GM18861 (cell line): ENCODE measurements at regions not wholly inside any gene's neighbourhood (a gene's known extent, or its start where the extent isn't known, plus 50 kb on each side); places are given as distances from the start of the nearest gene placed in this dataset.

Source experiments
- ATAC-seq: cut with Tn5 transposase; IDR thresholded peaks from one replicate; pipeline ENCODE4 v1.9.1; 2021; ENCODE audit not compliant: unreplicated experiment

DNA sequence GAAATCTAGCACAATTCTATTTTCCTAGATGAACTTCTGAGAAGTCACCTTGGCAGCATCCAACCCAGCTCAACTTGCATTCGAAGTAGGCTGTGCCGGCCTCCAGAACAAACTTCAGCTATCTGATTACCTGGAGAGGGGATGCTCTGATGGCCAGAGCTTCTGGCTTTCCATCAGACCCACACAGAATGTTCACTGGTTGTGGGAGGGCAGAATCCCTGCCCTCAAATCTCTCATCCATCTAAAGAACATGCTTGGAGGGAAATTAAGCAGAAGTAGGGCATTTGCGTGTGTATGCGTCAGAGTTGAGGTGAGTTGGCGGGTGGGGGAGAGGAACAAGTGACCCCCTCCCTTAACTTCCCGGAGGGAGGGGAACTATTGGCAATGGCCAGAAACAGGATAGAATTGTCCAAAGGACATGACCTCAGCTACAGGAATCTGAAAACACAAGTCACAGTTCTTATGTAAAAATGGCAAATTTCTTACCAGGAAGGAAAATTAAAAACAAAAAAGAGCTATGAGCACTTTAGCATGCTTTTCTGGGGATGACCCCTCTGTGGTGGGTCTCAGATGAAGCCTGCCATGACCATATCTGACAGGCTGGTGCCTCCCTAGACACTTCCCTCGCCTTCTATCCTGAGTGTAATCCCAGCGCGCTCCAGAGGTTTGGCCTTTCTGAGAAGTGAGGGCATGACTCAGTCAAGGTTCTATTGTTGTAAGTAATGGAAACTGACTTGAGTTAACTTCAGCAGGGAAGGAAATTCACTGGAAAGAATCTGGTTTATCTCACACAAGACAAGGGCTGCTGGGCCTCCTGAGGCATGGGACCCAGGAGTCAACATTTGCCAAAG, 278.8 kb downstream of the RPS24 start:
- no peak for ATAC-seq

DNA sequence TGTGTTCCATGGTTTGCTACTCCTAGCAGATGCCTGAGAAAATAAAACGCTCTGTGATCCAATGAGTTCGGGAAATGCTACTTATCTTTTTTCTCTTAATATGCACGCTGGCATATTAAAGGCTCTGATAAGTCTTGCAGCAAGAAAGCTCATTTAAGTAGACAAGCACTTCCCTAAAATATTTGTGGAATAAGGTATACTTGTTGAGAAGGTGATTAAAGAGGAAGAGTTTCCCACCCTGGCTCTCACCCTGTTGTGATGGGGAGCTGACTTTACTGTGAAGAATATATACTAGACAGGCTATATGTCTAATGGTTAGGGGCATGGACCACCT, 279.4 kb downstream of the RPS24 start:
- no peak for ATAC-seq

DNA sequence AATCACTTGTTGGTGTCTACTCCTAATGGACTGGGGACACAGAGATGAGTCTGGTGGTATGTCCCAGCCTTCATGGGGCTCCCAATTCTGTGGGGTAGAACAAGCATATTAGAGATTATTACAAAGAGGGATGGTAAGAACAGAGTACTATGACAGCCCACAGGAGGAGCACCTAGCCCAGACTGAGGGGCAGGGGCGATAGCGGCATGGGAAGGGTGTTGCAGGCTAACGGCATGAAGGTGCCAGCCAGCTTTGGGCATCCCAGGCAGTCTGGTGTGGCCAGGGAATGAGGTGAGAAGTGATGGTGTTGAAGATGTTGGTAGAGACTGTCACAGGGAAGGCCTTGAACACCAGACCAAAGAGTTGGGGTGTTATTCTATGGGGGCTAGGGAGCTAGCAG, 280.0 kb downstream of the RPS24 start:
- no peak for ATAC-seq

DNA sequence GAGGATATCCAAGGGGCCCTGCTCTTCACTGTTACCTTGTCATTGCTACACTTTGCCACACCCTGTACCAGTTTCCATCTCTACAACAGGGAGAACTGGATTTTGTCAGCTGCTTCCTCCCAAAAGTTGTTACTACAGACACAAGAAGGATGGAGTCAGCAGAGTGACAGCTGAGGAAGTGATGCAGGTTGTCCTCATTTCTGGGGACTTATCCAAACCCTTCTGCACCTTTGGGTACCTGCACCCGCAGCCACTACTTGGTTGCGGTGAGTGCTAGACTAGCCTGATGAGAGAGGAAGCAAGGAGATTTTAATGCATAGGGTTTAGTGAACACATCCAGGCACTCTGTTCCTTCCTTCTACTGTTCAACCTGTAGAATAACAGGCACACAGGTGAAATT, 281.0 kb downstream of the RPS24 start:
- no peak for ATAC-seq

DNA sequence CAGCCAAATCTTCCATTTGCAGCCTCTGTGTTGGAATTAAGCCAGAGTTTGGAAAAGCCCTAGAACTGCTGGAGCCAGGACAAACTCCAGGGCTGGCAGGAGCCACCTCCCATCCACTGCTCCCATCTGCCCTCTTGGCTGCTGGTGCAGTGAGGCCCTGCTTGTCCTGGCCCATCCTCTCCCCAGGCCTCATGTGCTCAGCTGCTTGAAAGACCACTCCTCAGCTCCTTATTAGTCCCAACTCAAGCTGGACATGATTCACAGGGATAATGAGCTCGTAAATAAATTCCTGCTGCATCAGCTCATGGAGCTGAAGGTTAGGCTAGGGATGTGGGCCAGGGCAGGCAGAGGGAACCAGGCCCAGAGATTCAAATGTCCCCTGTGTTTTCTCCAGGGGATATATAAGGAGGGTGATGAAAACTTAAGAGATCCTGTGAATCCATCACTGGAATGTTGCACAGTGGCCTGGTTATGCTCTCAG, 282.8 kb downstream of the RPS24 start:
- no peak for ATAC-seq

DNA sequence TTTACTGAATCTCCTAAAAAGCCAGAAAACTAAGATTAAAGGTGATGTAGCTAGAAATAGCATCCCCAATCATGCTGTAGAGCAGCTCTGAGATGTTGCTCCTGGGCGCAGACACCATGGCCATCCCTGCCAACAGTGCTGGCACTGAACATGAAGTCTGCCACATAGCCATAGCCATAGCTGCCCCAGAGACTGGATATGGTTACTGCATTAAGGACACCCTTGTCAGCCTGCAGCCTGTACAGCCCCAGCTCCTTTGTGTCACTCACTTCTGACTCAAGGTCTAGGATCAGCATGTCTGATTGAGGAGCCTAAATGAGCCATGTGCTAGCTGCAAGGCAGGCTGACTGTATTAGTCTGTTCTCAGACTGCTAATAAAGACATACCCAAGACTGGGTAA, 284.6 kb downstream of the RPS24 start:
- ATAC-seq = no peak

DNA sequence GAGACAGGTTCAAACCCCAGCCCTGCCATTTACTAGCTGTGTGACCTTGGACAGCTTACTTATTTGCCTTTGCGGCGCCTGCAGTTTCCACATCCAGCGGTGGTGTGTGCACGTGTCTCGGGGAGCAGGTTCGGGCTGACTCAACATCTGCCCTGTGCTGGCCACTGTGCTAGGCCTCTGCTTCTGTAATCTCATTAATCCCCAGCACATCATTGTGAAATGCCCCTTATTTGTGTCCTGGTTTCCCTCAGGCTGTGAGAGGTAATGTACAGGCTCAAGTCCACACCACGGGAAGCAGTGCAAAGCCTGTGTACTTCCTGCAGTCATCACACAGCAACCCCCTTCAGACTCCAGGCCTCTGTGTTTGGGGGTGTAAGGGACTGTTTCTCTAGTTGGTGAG, 285.7 kb downstream of the RPS24 start:
- no peak for ATAC-seq

DNA sequence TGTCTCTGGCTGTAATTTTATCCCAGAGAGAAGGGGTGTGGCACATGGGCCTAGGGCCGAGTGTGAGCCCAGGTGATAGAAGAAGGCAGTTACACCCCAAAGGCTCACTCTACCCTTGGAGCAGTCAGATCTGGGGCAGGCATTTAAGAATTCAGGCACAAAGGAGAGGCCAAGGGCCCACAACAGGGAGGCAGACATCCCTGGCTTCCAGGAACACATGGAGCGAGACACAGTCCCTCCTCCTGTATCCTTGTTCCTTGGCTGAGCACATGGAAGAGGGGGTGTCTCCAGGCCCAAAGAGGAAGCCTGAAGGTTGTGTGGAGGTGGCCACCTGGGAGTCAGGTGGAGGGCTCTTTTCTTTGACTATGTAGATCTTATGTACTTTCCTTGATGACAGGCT, 286.2 kb downstream of the RPS24 start:
- ATAC-seq = no peak

DNA sequence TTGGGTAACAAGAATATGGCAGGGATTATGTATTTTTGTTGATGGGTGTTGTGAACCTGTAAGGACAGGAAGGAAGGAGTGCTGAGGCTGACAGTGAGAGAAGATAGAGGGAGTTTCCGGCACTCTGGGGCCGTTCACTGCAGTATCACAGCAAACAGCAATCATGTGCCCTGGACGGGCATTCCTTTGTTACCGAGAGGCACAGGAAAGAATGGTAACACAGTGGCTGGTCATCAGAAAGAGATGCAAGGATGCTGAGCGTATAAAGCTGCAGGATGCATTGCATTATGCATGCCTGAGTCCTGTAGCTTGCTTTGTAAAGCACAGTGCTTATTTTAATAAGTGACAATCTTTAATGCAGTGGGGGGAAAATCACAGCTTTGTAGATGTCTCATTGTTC, 286.8 kb downstream of the RPS24 start:
- ATAC-seq = no peak

DNA sequence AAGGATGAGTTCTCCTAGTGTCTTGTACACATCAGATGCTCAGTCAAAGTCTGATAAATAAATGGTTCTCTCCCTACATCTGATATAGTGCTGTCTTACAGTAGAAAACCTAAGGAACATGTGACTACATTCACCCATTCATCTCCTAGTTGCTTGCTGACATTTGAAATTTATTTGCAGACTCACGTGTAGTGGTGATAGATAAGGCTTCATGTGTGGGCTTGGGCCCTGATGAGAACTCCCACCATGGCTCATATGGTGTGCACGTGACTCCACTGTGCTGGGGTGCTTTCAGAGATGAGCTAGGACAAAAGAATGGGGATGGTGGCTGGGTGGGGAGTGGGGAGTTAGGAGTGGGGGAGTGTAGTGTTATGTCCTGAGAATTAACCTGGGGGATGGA, 287.3 kb downstream of the RPS24 start:
- ATAC-seq = no peak

DNA sequence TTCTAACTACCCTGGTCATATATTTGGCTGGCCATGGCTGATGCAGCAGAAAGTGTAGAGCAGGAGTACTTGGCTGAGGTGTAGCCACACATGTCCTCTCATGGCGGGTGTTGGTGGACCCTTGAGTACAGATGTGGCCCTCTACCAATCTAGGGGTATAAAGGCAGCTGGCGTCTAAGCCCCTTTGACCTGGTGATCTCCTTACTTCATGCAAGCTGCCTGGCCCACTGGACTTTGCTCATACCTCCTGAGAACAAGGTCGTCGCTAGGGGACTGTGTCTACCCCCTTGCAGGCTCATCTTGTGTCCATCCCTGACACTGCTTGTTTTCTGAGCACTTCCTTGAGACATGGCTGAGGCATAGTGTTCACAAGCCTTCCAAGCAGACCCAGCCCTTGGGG, 287.8 kb downstream of the RPS24 start:
- ATAC-seq = no peak

DNA sequence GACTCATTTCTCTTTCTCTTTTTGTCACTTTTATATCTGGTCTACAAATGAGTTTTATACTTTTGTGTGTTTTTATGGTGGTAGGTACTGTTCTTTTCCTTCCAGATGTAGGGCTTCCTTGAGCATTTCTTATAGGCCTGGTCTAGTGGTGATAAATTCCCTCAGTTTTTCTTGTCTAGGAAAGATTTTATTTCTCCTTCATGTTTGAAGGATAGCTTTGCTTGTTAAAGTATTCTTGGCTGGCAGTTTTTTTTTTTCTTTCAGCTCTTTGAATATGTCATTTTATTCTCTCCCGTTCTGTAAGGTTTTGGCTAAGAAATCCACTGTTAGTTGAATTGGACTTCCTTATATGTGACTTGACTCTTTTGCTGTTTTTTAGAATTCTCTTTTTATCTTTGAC, 292.7 kb downstream of the RPS24 start:
- no peak for ATAC-seq

DNA sequence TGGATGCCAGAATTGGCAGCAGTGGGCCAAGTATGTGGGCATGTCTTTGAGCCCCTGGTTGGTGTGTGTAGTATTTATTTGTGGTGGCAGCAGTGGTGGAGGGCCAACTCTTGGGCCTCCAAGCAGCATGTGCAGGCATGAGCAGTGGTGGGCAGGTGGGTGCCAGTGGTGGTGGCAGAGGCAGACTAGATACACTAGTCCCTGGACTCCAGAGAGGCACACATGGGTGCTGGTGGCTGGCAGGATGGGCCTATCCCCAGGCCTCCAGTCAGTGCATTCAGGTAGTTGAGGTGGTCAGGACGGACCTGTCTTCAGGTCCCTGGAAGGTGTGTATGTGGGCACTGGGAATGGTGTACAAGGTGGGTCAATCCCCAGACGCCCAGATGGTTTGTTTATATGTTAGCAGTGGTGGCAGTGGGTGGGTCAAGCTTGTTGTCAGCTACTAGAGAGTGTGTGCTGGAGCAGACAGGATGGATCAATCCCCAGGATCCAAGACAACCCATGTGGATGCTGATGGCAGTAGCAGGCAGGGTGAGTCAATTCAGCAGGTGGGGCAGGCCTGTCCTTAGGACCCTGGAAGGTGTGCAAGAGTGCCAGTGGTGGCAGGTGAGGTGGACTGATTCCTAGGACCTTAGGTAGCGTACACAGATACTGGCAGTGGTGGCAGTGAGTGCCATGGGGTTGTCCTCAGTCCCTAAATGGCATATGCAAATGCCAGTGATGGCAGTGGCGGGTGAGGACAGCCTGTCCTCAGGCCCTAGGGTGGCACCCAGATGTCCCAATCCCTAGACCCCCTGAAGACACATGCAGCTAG, 294.3 kb downstream of the RPS24 start:
- no peak for ATAC-seq

DNA sequence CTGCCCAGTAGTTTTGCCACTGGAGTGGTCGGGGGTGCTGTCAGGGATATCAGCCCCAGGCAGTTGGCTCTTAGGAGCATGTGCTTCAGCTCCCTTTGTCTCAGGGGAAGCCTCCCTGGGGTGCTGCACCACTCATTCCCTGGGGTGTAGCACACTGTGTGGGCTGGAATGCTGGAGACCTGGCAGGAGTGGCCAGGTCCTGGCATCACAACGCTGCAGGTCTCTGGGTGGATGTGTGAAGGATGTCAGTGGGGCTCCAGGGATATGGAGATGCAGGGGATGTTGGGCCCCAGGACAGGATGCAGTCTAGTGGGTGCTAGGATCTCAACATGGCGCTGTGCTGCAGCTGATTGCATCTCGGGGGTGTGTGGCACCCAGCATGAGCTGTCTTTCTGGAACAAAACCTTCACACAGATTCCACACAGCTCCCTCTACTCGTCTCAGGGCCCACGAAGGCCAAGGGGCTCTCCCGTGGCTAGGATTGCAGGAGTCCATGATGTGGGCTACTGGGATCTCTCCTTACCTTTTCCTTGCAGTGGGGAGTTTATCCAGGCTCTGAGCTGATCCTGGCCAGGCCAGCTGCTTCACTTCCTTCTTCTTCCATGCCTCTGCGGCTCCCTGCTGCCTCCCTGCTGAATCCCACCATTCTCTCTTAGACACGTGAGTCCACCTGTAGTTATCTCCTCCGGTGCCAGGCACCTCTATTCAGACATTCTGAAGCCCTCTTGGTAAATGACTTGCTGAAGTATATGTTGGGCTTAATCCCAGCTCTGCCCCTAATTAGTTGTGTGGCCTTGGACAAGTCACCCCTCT, 295.1 kb downstream of the RPS24 start:
- ATAC-seq = no peak

DNA sequence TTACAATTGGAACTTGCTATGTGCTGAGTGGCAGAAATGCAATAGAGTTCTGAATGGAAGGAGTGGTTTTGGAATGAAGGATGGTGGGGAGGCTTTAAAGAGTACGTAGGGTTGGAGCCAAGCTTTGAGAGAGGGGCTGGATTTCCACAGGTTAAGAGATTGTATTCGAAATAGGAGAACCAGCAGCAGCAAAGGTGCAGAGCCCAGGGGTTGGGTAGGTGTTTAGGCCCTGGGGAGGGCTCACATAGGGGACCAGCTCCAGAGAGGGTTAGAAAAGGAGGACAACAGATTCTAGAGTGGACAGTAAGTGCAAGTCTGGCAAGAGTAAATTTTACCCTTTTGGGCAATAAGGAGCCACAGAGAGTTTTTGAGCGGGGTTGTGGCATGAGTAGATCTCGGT, 297.2 kb downstream of the RPS24 start:
- ATAC-seq = no peak

DNA sequence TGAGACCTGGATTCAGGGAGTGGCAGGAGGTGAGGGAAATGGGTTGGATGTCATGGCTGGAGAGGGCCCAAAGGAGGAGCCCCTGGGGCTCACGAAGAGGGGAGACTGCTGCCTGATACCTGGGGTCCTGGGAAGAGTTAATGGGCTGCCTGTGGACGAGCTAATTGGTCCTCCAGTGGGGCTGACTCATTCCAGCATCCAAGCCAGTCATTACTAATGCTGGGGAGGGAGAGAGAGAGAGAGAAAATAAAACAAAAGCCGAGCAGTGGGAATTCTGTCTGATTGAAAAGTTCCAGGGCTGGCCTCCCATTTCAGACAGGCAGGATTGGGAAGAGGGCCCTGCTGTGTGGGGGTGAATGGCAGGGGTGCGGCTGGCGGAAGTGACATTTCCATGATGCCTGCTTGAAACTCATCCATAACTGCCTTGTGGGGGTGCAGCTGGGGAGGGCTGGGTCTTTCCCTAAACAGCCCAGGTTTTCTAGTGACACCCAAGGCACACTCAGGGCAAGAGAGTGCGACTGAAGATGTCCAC, 297.8 kb downstream of the RPS24 start:
- no peak for ATAC-seq

DNA sequence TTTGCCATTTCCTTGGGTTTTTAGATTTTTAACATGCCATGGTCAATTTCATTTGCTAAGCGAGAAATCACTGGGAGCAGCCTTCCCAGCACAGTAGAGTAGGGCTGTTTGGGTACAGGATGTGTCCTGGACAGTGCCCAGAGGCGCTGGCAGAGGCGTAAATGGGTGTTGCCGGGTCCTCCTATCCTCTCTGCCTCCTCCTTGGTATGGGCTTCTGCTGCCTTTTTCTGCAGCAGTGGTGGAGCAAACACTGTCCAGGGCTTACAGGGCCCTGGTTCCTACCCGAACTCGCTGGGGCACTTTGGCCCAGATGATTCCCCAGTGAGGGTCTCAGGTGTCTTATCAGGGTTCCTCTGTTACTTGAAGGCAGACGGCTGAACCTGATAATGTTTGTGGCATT, 298.3 kb downstream of the RPS24 start:
- ATAC-seq = no peak

DNA sequence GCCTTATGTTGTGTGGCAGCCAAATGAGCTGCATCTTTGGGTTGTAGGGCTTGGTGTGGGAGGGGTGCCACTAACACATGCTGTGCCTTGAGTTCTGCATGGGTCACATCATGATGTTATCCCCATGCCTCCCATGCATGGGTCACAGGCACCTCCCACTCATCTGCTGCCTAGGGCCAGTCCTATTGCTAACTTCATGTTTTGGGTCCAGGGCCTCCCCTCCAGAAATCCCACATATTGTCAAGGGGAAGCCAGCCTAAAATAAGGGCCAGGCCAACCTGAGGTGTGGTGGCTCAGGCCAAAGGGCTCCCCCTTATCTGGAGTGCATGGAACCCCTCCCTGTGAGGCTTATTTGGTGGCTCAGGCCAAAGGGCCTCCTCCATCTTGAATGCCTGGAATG, 299.0 kb downstream of the RPS24 start:
- no peak for ATAC-seq

DNA sequence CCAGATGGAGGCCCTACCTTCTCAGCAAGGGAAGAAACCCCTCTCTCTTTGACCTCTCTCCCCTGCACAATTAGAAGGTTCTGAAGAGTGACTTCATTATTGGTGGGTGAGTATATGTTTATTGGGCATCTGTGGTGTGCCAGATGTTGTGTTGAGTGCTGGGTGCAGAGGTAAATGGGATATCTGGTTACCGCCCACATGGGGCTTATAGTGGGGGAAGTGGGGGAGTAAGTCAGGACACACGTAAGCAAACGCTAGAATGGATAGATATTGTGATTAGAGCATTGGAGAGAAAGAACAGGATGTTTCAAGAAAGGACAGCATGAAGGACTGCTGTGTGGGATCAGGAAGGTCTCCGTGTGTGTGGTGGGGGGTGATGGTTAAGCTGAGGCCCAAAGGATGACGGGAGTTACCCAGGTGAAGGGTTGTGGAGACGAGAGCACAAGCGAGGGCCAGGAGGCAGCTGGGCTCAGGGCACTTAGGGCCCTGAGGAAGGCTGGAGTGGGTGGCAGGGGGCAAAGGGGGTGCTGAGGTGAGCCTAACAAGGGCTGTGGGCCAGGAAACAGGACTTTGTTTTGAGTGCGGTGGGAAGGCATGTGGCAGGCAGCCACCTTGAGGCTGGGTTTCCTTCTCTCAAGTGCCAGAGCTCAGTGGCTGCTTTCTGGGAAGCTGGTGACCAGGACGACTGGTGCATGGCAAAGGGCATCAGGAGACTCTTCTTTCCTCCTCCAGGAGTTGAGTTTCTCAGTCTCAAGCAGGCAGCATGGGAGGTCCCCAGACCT, 299.9 kb downstream of the RPS24 start:
- ATAC-seq = no peak

DNA sequence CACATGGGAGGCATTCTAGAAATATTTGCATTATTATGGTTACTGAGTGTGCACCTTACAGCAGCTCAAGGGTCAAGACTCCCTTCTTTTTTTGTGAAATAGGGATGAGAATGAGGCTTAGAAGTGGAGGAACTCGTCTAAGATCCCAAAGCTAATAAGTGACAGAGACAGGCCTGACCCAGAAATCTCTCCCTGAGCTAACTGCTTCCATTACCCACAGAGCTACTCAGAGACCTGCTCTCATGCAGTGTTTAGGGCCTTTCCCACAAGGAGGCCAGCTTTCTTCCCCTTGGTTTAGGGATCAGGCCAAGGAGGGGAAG, 301.7 kb downstream of the RPS24 start:
- no peak for ATAC-seq
